Left lung (tissue), 4 donors: ENCODE measurements at regions not wholly inside any gene's neighbourhood (a gene's known extent, or its start where the extent isn't known, plus 50 kb on each side); places are given as distances from the start of the nearest gene placed in this dataset.

Source experiments
- ATAC-seq: fragments of 200-7000 bp; cut with Tn5 transposase; one replicate; pipeline ENCODE4 v1.9.1; 2020; ENCODE audit warnings: moderate library complexity
- DNase-seq, 4 donors: peaks; one replicate each; pipeline ENCODE4 v3.0.0-alpha.2; 2013 to 2020
- H3K27ac ChIP-seq, 2 donors: fragments of 200-600 bp; sonication (generic) in 1 of 2; one replicate each; pipeline versions ENCODE4 v1.5.0 to v1.8.0; 2020 to 2021
- H3K27me3 ChIP-seq, 2 donors: fragments of 200-600 bp; sonication (generic) in 1 of 2; one replicate each; pipeline versions ENCODE4 v1.5.0 to v1.8.0; 2020 to 2021
- H3K36me3 ChIP-seq, 2 donors: fragments of 200-600 bp; sonication (generic) in 1 of 2; one replicate each; pipeline versions ENCODE4 v1.5.0 to v1.8.0; 2020 to 2021
- H3K4me1 ChIP-seq, 2 donors: fragments of 200-600 bp; one replicate each; pipeline ENCODE4 v1.8.0; 2021
- H3K4me3 ChIP-seq, 2 donors: fragments of 200-600 bp; sonication (generic) in 1 of 2; one replicate each; pipeline versions ENCODE4 v1.5.0 to v1.8.0; 2020 to 2021; ENCODE audit warnings: mild to moderate bottlenecking in 1 of 2
- H3K9me3 ChIP-seq, 2 donors: fragments of 200-600 bp; sonication (generic) in 1 of 2; one replicate each; pipeline versions ENCODE4 v1.5.0 to v1.8.0; 2020 to 2021
- CTCF ChIP-seq, 2 donors: fragments of 200-600 bp; sonication (generic) in 1 of 2; IDR thresholded peaks; one replicate each; pipeline versions ENCODE4 v1.5.0 to v1.8.0; 2021; ENCODE audit warnings: antibody characterized with exemption in 2 of 2
- intact Hi-C, 2 donors: fragments of 100-400 bp; cut with DNase I; formaldehyde crosslinking; loops; one replicate each; pipeline versions ENCODE4 v1.11.2 to v1.14.2; 2022
- donor health status: DM: no; HTN: yes; CAD: no.
- donor health status: DM: no; HTN: no; CAD: no.

- Histone ChIP-seq H3K27ac (peak overlapping the region in 1 of 2 donors; percentile 64), H3K36me3 (no peaks in the 10 kb centered on the region)
- no peak for TF ChIP-seq CTCF (IDR thresholded peaks at IDR 0.05)
Observed at GRCh38 chr1:81463936-81464837, 336.5 kb upstream of the ADGRL2 start.

GRCh38 chr1:81459043-81459442 lies 341.7 kb upstream of the ADGRL2 start:
- peaks cover 0 to 8% of the 10 kb centered on the region in 2 donors for H3K4me1 ChIP-seq
- no peak for ATAC-seq
- no peak overlapping the region for H3K27ac ChIP-seq
- no peak for TF ChIP-seq CTCF (IDR thresholded peaks at IDR 0.05)
- no peak for DNase-seq
- H3K36me3 ChIP-seq, result no peaks in the 10 kb centered on the region
- no peaks in the 10 kb centered on the region for H3K9me3 ChIP-seq
- intact Hi-C loops, result no loop called here
- no peak overlapping the region for H3K4me3 ChIP-seq
- H3K27me3 ChIP-seq, result no peaks in the 10 kb centered on the region

More at GRCh38 chr1:81463936-81464837, 336.5 kb upstream of the ADGRL2 start:
- DNase-seq (peak in 1 of 4 donors; percentile 15), ATAC-seq (no peak)
- Histone ChIP-seq H3K27me3 (no peaks in the 10 kb centered on the region), H3K4me1 (peaks cover 0 to 8% of the 10 kb centered on the region in 2 donors), H3K4me3 (no peak overlapping the region), H3K9me3 (no peaks in the 10 kb centered on the region)
- intact Hi-C loops, result no loop called here

GRCh38 chr1:81458186-81458585 lies 342.5 kb upstream of the ADGRL2 start:
- Histone ChIP-seq H3K4me1 (peaks cover 0 to 5% of the 10 kb centered on the region in 2 donors), H3K4me3 (no peak overlapping the region), H3K36me3 (no peaks in the 10 kb centered on the region), H3K9me3 (no peaks in the 10 kb centered on the region), H3K27me3 (no peaks in the 10 kb centered on the region), H3K27ac (no peak overlapping the region)
- DNase-seq, result no peak
- intact Hi-C loops, result no loop called here
- no peak for ATAC-seq
- TF ChIP-seq CTCF (IDR thresholded peaks at IDR 0.05), result no peak

- Histone ChIP-seq H3K27ac (no peak overlapping the region), H3K36me3 (no peaks in the 10 kb centered on the region), H3K4me1 (no peaks in the 10 kb centered on the region), H3K27me3 (no peaks in the 10 kb centered on the region), H3K4me3 (no peak overlapping the region), H3K9me3 (no peaks in the 10 kb centered on the region)
- no peak for TF ChIP-seq CTCF (IDR thresholded peaks at IDR 0.05)
- intact Hi-C loops, result no loop called here
- ATAC-seq (no peak), DNase-seq (no peak)
Observed at GRCh38 chr1:81455481-81455880, 345.3 kb upstream of the ADGRL2 start.

- TF ChIP-seq CTCF (IDR thresholded peaks at IDR 0.05), result no peak
- H3K27ac ChIP-seq, result no peak overlapping the region
- intact Hi-C loops, result no loop called here
- H3K9me3 ChIP-seq, result no peaks in the 10 kb centered on the region
- H3K27me3 ChIP-seq, result no peaks in the 10 kb centered on the region
- H3K4me1 ChIP-seq, result no peaks in the 10 kb centered on the region
- no peak for ATAC-seq
- no peaks in the 10 kb centered on the region for H3K36me3 ChIP-seq
- no peak for DNase-seq
- no peak overlapping the region for H3K4me3 ChIP-seq
Observed at GRCh38 chr1:81453971-81454370, 346.8 kb upstream of the ADGRL2 start.
